SK-N-SH treated with all-trans-retinoic acid at 6 μM for 48 hours (cell line): ENCODE measurements at regions not wholly inside any gene's neighbourhood (a gene's known extent, or its start where the extent isn't known, plus 50 kb on each side); places are given as distances from the start of the nearest gene placed in this dataset.

Source experiments
- CSDC2 ChIP-seq: fragments of 250-450 bp; sonication (Bioruptor Pico); IDR thresholded peaks from 2 replicates; pipeline ENCODE4 v1.5.0; 2020; ENCODE audit warnings: mild to moderate bottlenecking, moderate library complexity
- ISL1 ChIP-seq: fragments of 250-450 bp; sonication (Bioruptor Pico); IDR thresholded peaks from 2 replicates; pipeline ENCODE4 v2.1.2; 2022; ENCODE audit warnings: mild to moderate bottlenecking, moderate library complexity

DNA sequence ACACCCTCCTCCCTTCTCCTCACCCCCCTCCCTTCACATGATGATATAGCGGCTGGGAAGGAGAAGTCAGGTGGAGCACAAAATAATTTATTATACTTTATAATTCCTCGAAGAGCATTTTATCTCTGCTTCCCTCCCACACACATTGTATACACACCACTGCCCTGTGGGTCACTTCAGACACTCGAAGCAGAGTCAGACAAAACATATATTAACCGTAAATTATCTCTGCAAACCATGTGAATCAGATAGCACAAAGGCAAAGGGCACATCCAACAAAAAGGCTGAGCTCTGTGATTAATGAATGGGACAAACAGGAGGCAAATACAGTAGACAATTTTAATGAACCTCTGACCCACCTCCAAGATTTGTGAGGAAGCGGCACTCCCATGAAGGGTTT is 450.7 kb downstream of the GALC start:
- TF ChIP-seq CSDC2 (CRISPR knock-in tag) = no peak
- TF ChIP-seq ISL1 (CRISPR knock-in tag) = no peak
